ENCODE measurements at regions not wholly inside any gene's neighbourhood (a gene's known extent, or its start where the extent isn't known, plus 50 kb on each side); places are given as distances from the start of the nearest gene placed in this dataset.

DNA sequence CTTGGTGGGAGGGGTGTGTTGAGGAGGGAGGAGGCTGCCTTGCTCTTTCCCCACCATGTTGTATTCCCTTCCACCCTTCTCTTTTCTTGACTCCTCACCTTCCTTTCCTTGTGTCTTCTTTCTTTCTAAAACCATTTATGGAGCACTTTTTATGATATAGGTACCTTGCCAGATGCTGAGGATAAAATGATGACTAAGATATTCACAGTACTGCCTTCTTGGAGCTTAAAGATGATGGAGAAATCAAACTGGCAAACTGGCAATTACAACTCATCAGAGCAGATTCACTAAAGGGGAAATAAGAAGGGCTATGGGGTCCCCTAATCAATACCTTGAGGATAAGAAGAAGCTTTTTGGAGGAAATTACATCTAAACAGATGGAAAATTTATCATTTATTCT is 273.2 kb upstream of the MEF2C start:
- no peak for DNase-seq (ENCODE audit: extremely low spot score)
- Histone ChIP-seq H3K36me3 (no peaks in the 10 kb centered on the region), H3K4me1 (no peaks in the 10 kb centered on the region), H3K27me3 (no peaks in the 10 kb centered on the region), H3K27ac (replicated peaks in 1 of 4) (no peak overlapping the region), H3K9me3 (no peaks in the 10 kb centered on the region), H3K4me3 (no peak overlapping the region)
- intact Hi-C loops (cut with DNase I) = no loop called here
- TF ChIP-seq EP300 (IDR thresholded peaks at IDR 0.05) = no peak
- TF ChIP-seq, protein P1, sequence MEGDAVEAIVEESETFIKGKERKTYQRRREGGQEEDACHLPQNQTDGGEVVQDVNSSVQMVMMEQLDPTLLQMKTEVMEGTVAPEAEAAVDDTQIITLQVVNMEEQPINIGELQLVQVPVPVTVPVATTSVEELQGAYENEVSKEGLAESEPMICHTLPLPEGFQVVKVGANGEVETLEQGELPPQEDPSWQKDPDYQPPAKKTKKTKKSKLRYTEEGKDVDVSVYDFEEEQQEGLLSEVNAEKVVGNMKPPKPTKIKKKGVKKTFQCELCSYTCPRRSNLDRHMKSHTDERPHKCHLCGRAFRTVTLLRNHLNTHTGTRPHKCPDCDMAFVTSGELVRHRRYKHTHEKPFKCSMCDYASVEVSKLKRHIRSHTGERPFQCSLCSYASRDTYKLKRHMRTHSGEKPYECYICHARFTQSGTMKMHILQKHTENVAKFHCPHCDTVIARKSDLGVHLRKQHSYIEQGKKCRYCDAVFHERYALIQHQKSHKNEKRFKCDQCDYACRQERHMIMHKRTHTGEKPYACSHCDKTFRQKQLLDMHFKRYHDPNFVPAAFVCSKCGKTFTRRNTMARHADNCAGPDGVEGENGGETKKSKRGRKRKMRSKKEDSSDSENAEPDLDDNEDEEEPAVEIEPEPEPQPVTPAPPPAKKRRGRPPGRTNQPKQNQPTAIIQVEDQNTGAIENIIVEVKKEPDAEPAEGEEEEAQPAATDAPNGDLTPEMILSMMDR (IDR thresholded peaks at IDR 0.05) = no peak
- no peak for TF ChIP-seq POLR2A (IDR thresholded peaks at IDR 0.05; ENCODE audit: low read depth)

DNA sequence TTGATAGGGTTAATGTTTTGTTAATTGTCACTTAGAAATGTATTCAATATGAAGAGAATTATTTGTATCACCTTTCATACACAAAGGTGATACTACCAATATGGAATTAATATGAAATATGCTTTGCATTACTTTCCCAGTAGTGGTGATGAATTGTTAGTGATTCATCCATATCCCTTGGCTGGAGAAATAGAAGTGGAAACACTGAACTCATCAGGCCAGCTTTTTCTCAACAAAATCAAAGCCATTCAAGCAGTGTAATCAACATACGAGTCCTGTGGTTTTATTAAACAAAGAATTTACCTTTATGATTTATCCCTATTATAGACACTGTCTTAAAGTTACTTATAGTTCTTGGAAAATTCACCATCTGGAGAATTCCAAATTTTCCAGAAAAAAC is 264.0 kb upstream of the MEF2C start:
- 61% methylated on average over 1 of the region's 1 CpG for WGBS
- no peak for DNase-seq (ENCODE audit: extremely low spot score)
- H3K4me1 ChIP-seq = no peaks in the 10 kb centered on the region
- H3K27ac ChIP-seq (replicated peaks in 1 of 4) = no peak overlapping the region
- no peaks in the 10 kb centered on the region for H3K27me3 ChIP-seq
- H3K4me3 ChIP-seq = no peak overlapping the region
- H3K36me3 ChIP-seq = no peaks in the 10 kb centered on the region
- H3K9me3 ChIP-seq = no peaks in the 10 kb centered on the region
- TF ChIP-seq POLR2A (IDR thresholded peaks at IDR 0.05; ENCODE audit: low read depth) (no peak), EP300 (IDR thresholded peaks at IDR 0.05) (no peak)
- TF ChIP-seq, protein P1 (IDR thresholded peaks at IDR 0.05) = no peak
- intact Hi-C loops (cut with DNase I) = no loop called here

- intact Hi-C loops (cut with DNase I) = no loop called here
- Histone ChIP-seq H3K4me1 (no peaks in the 10 kb centered on the region), H3K9me3 (no peaks in the 10 kb centered on the region), H3K27ac (replicated peaks in 1 of 4) (no peak overlapping the region), H3K36me3 (no peaks in the 10 kb centered on the region), H3K4me3 (no peak overlapping the region), H3K27me3 (no peaks in the 10 kb centered on the region)
- no peak for DNase-seq (ENCODE audit: extremely low spot score)
- TF ChIP-seq, protein P1 (IDR thresholded peaks at IDR 0.05) = no peak
- TF ChIP-seq EP300 (IDR thresholded peaks at IDR 0.05) = no peak
- TF ChIP-seq POLR2A (IDR thresholded peaks at IDR 0.05; ENCODE audit: low read depth) = no peak
- TF ChIP-seq POLR2AphosphoS5 (IDR thresholded peaks at IDR 0.05) = no peak
- WGBS = 70% methylated on average over 1 of the region's 1 CpG
These were observed 254.2 kb upstream of the MEF2C start for GRCh38 chr5:89137148-89137547.

DNA sequence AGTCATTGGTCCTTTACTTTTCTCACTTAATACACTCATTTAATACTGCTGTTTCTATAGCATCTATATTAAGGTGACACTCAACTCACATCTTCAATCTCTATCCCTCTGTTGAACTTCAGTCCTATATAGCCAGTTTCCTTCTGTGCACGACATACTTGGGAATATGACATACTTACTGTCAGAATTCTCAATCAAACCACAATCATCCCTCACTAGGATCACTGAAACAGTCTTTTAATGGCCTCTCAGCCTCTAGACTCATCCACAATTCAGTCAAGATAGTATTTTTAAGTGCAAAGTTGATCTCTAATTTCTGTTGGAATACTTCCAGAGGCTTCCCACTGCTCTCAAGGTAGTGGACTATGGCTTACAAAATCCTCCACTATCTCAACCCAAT is 251.0 kb upstream of the MEF2C start:
- Histone ChIP-seq H3K36me3 (no peaks in the 10 kb centered on the region), H3K4me3 (no peak overlapping the region), H3K27me3 (no peaks in the 10 kb centered on the region), H3K4me1 (no peaks in the 10 kb centered on the region), H3K9me3 (no peaks in the 10 kb centered on the region), H3K27ac (replicated peaks in 1 of 4) (no peak overlapping the region)
- WGBS = 96% methylated on average over 1 of the region's 1 CpG
- no peak for DNase-seq (ENCODE audit: extremely low spot score)
- intact Hi-C loops (cut with DNase I) = no loop called here
- TF ChIP-seq EP300 (IDR thresholded peaks at IDR 0.05) (no peak), POLR2AphosphoS5 (IDR thresholded peaks at IDR 0.05) (no peak), POLR2A (IDR thresholded peaks at IDR 0.05; ENCODE audit: low read depth) (no peak)
- TF ChIP-seq, protein P1 (IDR thresholded peaks at IDR 0.05) = no peak

DNA sequence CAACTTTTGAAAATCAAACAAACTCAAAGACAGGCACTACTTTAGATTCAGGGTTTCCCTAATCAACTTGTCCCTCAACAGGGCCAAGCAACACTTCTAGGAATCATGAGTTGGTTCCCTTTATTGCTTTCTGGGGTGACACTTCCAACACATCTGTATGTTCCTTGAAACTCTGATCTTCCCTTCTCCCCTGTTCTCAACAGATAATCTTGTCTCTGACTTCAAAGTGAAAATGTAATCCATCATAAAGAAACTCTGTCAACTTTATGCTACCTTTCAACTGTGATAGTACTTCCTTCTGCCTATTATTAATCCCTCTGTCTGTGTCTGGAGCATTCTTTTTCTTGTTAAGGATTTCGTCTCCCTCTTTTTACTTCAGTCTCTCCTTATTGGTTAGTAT is 250.1 kb upstream of the MEF2C start:
- TF ChIP-seq POLR2AphosphoS5 (IDR thresholded peaks at IDR 0.05) = no peak
- TF ChIP-seq, protein P1 (IDR thresholded peaks at IDR 0.05) = no peak
- no peak for TF ChIP-seq POLR2A (IDR thresholded peaks at IDR 0.05; ENCODE audit: low read depth)
- TF ChIP-seq EP300 (IDR thresholded peaks at IDR 0.05) = no peak
- 71% methylated on average over 1 of the region's 1 CpG for WGBS
- DNase-seq (ENCODE audit: extremely low spot score) = no peak
- H3K4me3 ChIP-seq = no peak overlapping the region
- no peak overlapping the region for H3K27ac ChIP-seq (replicated peaks in 1 of 4)
- intact Hi-C loops (cut with DNase I) = no loop called here
- H3K27me3 ChIP-seq = no peaks in the 10 kb centered on the region
- H3K9me3 ChIP-seq = no peaks in the 10 kb centered on the region
- no peaks in the 10 kb centered on the region for H3K4me1 ChIP-seq
- no peaks in the 10 kb centered on the region for H3K36me3 ChIP-seq

All from esophagus muscularis mucosa (tissue), 4 donors.